ENCODE measurements at regions not wholly inside any gene's neighbourhood (a gene's known extent, or its start where the extent isn't known, plus 50 kb on each side); places are given as distances from the start of the nearest gene placed in this dataset.

DNA sequence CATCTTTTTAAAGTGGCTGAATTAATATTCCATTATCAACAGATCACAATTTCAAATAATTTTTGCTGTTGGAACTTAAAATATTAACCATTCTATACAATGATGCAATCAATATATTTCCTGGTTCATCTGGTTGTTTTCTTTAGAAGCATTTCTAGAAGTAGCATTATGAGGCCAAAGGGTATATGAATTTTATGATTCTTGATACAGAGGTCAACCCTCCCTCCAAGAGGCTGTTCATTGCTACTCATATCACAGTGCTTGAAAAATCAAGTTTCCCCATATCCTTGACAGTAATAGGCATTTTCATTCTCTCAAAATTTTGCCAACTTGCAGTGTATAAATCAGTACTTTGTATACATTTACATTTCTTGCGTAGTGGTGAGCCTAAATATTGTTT lies 312.6 kb downstream of the BMPER start:
- no peak overlapping the region for H3K27ac Mint-ChIP-seq (ENCODE audit: unreplicated experiment)
- Histone ChIP-seq H3K9me3 (no peaks in the 10 kb centered on the region), H3K4me3 (ENCODE audit: low read depth, low read length) (no peak overlapping the region), H3K4me1 (no peaks in the 10 kb centered on the region), H3K36me3 (ENCODE audit: control insufficient read depth, insufficient read depth, low read length) (no peaks in the 10 kb centered on the region), H3K27me3 (replicated peaks; ENCODE audit: control insufficient read depth, insufficient read depth, low read length) (no peaks in the 10 kb centered on the region)
- TF ChIP-seq, protein P1, sequence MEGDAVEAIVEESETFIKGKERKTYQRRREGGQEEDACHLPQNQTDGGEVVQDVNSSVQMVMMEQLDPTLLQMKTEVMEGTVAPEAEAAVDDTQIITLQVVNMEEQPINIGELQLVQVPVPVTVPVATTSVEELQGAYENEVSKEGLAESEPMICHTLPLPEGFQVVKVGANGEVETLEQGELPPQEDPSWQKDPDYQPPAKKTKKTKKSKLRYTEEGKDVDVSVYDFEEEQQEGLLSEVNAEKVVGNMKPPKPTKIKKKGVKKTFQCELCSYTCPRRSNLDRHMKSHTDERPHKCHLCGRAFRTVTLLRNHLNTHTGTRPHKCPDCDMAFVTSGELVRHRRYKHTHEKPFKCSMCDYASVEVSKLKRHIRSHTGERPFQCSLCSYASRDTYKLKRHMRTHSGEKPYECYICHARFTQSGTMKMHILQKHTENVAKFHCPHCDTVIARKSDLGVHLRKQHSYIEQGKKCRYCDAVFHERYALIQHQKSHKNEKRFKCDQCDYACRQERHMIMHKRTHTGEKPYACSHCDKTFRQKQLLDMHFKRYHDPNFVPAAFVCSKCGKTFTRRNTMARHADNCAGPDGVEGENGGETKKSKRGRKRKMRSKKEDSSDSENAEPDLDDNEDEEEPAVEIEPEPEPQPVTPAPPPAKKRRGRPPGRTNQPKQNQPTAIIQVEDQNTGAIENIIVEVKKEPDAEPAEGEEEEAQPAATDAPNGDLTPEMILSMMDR (IDR thresholded peaks at IDR 0.05; ENCODE audit: insufficient read depth in 1 of 2, low read depth in 1 of 2, low read length in 1 of 2, severe bottlenecking in 1 of 2, unreplicated experiment in 1 of 2), result no peak
- H3K9me3 Mint-ChIP-seq (ENCODE audit: unreplicated experiment), result no peaks in the 10 kb centered on the region
- H3K4me3 Mint-ChIP-seq (ENCODE audit: unreplicated experiment), result no peak overlapping the region
- intact Hi-C loops (cut with micrococcal nuclease; ENCODE audit: unreplicated experiment), result no loop called here
- no peaks in the 10 kb centered on the region for H3K36me3 Mint-ChIP-seq (ENCODE audit: insufficient read depth, unreplicated experiment)
- DNase-seq, result no peak
- BruUV-seq (replicated peaks), result no TSS peak
- POLR2A ChIA-PET, result no interaction called here
- CTCF ChIA-PET, result no interaction called here
- no peaks in the 10 kb centered on the region for H3K4me1 Mint-ChIP-seq (ENCODE audit: low read depth, unreplicated experiment)
- H3K27me3 Mint-ChIP-seq (ENCODE audit: insufficient read depth, unreplicated experiment), result no peaks in the 10 kb centered on the region

DNA sequence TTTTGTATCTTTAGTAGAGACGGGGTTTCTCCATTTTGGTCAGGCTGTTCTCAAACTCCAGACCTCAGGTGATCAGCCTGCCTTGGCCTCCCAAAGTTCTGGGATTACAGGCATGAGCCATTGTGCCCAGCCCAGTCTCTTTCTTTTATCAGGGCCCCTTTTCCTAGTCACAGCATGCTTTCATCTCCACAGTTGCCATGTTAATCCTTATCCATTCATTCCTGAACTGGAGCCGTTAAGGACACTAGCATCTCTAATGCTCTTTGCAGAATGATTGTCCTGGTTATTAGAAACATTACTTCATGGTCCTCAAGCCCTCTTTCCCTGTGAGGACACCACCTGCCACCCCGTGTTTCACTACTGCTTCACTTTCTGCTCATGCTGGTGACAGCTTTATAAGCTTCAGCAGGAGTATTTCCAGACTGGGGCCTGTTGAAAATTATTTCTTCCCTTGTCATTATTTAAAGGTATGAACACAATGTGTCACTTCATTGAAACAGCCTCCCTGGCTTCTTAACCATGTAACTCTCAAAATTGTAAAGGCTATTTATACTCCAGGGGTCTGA lies 313.9 kb downstream of the BMPER start:
- no peaks in the 10 kb centered on the region for H3K36me3 ChIP-seq (ENCODE audit: control insufficient read depth, insufficient read depth, low read length)
- no peaks in the 10 kb centered on the region for H3K4me1 Mint-ChIP-seq (ENCODE audit: low read depth, unreplicated experiment)
- no peak overlapping the region for H3K27ac Mint-ChIP-seq (ENCODE audit: unreplicated experiment)
- DNase-seq, result no peak
- H3K27me3 Mint-ChIP-seq (ENCODE audit: insufficient read depth, unreplicated experiment), result no peaks in the 10 kb centered on the region
- no peaks in the 10 kb centered on the region for H3K36me3 Mint-ChIP-seq (ENCODE audit: insufficient read depth, unreplicated experiment)
- no peaks in the 10 kb centered on the region for H3K27me3 ChIP-seq (replicated peaks; ENCODE audit: control insufficient read depth, insufficient read depth, low read length)
- no TSS peak for BruUV-seq (replicated peaks)
- CTCF ChIA-PET, result no interaction called here
- POLR2A ChIA-PET, result no interaction called here
- no peaks in the 10 kb centered on the region for H3K9me3 Mint-ChIP-seq (ENCODE audit: unreplicated experiment)
- TF ChIP-seq, protein P1 (IDR thresholded peaks at IDR 0.05; ENCODE audit: insufficient read depth in 1 of 2, low read depth in 1 of 2, low read length in 1 of 2, severe bottlenecking in 1 of 2, unreplicated experiment in 1 of 2), result no peak
- no peaks in the 10 kb centered on the region for H3K4me1 ChIP-seq
- no peak overlapping the region for H3K4me3 Mint-ChIP-seq (ENCODE audit: unreplicated experiment)
- H3K4me3 ChIP-seq (ENCODE audit: low read depth, low read length), result no peak overlapping the region
- intact Hi-C loops (cut with micrococcal nuclease; ENCODE audit: unreplicated experiment), result no loop called here
- no peaks in the 10 kb centered on the region for H3K9me3 ChIP-seq

DNA sequence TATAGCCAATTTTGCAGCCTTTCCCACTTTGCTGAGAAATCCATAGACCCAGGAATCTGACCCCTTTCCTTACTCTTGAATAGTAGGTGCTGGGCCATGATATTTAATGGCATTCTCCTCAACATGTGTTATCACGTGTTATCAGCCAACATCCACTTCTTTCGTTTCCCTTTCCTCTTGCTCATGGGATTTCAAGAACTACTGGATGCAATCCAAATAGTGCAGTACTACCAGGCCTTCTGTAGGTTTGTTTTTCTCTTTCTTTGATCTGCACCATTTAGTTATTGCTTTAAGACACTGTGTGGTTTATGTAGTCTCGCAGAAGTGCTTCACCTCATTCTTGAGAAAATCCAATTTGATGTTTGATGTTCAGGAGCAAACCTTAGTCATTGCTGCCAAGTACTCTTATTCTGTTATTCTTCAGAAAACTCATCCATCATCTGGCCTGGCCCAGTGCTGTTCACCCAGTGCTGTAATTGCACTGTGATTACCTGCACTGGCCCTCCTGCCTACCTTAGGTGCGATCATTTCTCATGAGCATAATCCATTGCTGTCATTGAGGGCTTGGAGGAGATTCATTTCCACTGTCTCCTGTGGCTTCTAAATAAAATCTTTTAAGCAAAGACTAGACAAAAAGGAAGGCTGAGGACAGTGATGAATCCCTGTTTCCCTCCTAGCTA lies 315.3 kb downstream of the BMPER start:
- Mint-ChIP-seq H3K27ac (ENCODE audit: unreplicated experiment) (no peak overlapping the region), H3K9me3 (ENCODE audit: unreplicated experiment) (no peaks in the 10 kb centered on the region), H3K36me3 (ENCODE audit: insufficient read depth, unreplicated experiment) (no peaks in the 10 kb centered on the region), H3K4me1 (ENCODE audit: low read depth, unreplicated experiment) (no peaks in the 10 kb centered on the region), H3K27me3 (ENCODE audit: insufficient read depth, unreplicated experiment) (no peaks in the 10 kb centered on the region), H3K4me3 (ENCODE audit: unreplicated experiment) (no peak overlapping the region)
- intact Hi-C loops (cut with micrococcal nuclease; ENCODE audit: unreplicated experiment), result no loop called here
- Histone ChIP-seq H3K9me3 (no peaks in the 10 kb centered on the region), H3K36me3 (ENCODE audit: control insufficient read depth, insufficient read depth, low read length) (no peaks in the 10 kb centered on the region), H3K4me1 (no peaks in the 10 kb centered on the region), H3K4me3 (ENCODE audit: low read depth, low read length) (no peak overlapping the region), H3K27me3 (replicated peaks; ENCODE audit: control insufficient read depth, insufficient read depth, low read length) (no peaks in the 10 kb centered on the region)
- DNase-seq, result no peak
- no TSS peak for BruUV-seq (replicated peaks)
- ChIA-PET POLR2A (no interaction called here), CTCF (no interaction called here)
- TF ChIP-seq, protein P1 (IDR thresholded peaks at IDR 0.05; ENCODE audit: insufficient read depth in 1 of 2, low read depth in 1 of 2, low read length in 1 of 2, severe bottlenecking in 1 of 2, unreplicated experiment in 1 of 2), result no peak
